ENCODE measurements at regions not wholly inside any gene's neighbourhood (a gene's known extent, or its start where the extent isn't known, plus 50 kb on each side); places are given as distances from the start of the nearest gene placed in this dataset.

DNA sequence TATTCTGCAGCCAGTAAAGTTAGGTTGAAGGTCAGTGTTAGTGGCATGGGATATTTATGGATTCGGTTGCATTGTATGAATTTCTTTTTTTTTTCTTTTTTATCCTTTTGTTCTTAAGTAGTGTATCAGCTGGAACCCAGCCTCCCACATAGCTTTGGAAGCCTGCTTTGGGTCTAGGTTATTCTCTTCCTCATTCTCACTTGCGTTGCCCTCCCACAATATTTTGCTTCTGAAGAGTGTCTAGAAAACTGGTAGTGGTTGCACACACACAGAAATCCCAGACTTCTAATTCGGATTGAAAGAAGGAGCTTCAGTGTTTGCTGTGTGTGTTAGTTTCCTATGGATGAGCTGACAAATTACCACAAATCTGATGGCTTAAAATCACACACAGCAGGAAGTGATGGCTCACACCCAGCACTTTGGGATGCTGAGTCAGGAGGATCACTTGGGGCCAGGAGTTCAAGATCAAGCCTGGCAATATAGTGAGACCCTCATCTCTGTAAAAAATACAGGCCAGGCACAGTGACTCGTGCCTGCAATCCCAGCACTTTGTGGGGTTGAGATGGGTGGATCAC, 104.8 kb downstream of the ARL4C start:
- no peak for TF ChIP-seq POLR2AphosphoS5 (IDR thresholded peaks at IDR 0.05)
- TF ChIP-seq EP300 (IDR thresholded peaks at IDR 0.05; ENCODE audit: low read depth) = no peak
- no peak for TF ChIP-seq POLR2A (IDR thresholded peaks at IDR 0.05)

All from transverse colon (tissue), 3 donors.